Ramos (cell line): ENCODE measurements at regions not wholly inside any gene's neighbourhood (a gene's known extent, or its start where the extent isn't known, plus 50 kb on each side); places are given as distances from the start of the nearest gene placed in this dataset.
"Not testable (repeated sequence)": the region's sequence is repeated elsewhere in the genome, so short reads cannot be mapped to it uniquely, and the experiment has no call there.

ENCODE experiments used
- in situ Hi-C: fragments of 300-500 bp; cut with MboI; formaldehyde crosslinking; loops from one replicate; pipeline ENCODE4 v1.14.3; 2022; ENCODE audit warnings: low sequenced_read_pairs; ENCODE audit not compliant: unreplicated experiment

DNA sequence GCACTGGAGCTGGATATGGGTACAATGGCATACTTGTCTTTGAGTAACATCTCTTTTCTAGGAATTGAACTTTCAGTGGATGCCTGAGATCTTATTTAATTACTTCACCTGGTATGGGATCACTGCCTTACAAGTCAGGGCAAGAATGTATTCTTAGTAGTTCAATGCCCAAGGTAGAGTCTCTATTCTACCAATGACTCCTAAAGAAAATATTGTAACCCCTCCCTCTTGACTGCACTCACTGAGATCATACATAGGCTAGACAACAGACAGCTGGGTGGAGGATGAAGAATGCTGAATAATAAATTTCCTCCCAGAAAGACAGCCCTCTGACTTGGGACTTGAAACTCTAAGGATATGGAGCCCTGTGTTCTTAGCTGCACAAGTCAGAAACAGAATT lies 1216.3 kb upstream of the ACO1 start:
- in situ Hi-C loops: no loop called here

- in situ Hi-C loops: no loop called here
Measured at GRCh38 chr9:31174681-31175080, 1209.8 kb upstream of the ACO1 start.

DNA sequence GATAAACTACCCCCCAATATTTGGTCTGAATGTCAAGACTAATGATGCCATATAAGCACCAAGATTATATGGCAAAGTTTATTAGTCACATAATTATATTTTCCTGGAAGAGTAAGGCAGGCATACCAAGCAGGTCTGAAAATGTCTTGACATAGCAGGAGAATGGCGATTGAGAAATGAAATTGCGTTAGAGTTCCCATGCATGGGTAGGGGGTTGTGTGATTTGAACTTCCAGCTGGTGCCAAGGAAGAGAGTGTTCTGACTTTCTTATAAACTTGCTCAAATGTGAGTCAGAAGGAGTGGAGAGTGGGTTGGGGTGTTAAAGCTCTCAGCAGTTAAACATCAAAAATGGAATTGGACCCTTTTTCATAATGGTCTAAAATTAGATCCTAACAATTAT lies 1200.6 kb upstream of the ACO1 start:
- in situ Hi-C loops: no loop called here

- in situ Hi-C loops: no loop called here
Measured at GRCh38 chr9:31185831-31186230, 1198.6 kb upstream of the ACO1 start.

- in situ Hi-C loops: no loop called here
Measured at GRCh38 chr9:31188496-31188895, 1195.9 kb upstream of the ACO1 start.

DNA sequence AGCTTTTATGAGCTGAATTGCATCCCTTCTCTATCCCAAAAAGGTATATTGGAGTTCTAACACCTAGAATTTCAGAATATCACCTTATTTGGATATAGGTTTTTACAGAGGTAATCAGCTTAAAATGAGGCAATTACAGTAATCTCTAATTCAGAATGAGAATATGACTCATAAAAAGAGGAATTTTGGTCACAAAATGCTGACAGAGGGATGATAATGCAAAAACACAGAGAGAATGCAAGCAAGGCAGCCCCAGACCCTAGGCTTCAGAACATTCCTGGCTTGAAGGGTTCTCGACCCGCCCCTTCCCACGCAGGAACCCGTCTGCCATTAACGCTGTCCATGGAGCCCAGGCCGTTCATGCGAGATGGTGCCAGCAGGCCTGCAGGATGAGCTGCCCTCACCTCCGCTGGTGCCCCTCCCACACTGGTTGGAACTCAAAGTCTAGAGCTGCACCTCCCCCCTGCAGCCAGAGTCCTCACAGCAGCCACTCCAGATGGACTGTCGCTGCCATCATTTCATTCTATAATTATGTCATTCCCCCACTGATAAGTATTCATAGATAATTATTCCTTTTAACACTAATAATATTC lies 1173.4 kb upstream of the ACO1 start:
- in situ Hi-C loops: no loop called here

DNA sequence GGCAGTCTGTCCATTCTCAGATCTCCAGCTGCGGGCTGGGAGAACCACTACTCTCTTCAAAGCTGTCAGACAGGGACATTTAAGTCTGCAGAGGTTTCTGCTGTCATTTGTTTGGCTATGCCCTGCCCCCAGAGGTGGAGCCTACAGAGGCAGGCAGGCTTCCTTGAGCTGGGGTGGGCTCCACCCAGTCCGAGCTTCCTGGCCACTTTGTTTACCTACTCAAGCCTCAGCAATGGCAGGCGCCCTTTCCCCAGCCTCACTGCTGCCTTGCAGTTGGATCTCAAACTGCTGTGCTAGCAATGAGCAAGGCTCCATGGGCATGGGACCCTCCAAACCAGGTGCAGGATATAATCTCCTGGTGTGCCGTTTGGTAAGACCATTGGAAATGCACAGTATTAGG lies 1154.5 kb upstream of the ACO1 start:
- in situ Hi-C loops: not testable (repeated sequence)

DNA sequence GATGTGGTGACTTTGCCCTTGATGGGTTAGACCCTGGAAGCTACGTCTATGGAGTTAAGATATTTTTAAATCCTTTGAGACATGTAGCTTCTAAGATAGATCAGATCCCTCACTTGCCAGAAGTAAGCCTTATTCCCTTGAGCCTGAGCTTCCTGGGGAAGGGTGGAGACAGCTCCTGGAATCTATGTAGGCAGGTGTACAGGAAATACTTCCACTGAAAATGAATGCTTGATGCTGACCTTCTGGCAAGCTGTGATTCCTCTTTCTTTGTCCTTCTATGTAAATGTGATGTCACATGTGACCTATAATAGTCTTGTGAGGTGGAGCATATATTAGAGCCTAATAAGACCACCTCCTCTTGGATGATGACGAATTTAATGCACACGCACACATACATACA lies 1152.0 kb upstream of the ACO1 start:
- in situ Hi-C loops: no loop called here

DNA sequence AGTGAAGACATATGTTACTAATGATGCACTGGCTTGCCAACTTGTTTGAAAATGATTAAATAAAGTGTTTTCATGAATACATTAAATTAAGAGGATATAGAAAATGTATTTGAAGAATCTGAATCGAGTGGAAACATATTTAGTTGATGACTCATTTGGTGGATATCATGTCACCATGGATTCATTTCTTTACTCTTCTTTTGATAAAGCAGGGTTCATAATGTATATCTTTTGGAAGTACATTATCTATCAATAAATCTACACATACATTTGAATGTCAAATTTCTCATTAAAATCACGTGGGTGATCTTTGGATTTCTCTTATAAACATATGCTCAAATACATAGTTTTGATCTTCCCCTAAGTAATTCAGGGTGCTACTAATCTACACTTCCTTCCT lies 1148.1 kb upstream of the ACO1 start:
- in situ Hi-C loops: no loop called here

GRCh38 chr9:31243386-31243785 lies 1141.1 kb upstream of the ACO1 start:
- in situ Hi-C loops: no loop called here

DNA sequence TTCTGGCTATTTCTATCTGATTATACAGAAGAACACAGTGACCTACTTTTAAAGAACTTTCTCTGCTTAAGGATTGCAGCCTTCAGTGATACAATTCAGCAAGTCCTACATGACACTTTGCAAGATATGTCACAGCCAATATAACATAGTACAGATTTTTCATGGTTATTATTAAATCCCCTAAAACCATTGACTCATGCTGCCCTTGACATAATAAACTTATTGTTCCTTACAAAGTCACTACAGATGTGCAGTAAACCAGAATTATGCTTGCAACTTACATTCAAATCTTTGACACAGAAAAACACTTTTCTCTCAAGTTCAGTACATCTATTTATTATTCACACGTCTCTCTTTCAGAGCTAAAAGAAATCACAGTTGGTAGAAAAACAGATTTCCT lies 1136.3 kb upstream of the ACO1 start:
- in situ Hi-C loops: no loop called here

- in situ Hi-C loops: no loop called here
Measured at GRCh38 chr9:31251386-31251785, 1133.1 kb upstream of the ACO1 start.

DNA sequence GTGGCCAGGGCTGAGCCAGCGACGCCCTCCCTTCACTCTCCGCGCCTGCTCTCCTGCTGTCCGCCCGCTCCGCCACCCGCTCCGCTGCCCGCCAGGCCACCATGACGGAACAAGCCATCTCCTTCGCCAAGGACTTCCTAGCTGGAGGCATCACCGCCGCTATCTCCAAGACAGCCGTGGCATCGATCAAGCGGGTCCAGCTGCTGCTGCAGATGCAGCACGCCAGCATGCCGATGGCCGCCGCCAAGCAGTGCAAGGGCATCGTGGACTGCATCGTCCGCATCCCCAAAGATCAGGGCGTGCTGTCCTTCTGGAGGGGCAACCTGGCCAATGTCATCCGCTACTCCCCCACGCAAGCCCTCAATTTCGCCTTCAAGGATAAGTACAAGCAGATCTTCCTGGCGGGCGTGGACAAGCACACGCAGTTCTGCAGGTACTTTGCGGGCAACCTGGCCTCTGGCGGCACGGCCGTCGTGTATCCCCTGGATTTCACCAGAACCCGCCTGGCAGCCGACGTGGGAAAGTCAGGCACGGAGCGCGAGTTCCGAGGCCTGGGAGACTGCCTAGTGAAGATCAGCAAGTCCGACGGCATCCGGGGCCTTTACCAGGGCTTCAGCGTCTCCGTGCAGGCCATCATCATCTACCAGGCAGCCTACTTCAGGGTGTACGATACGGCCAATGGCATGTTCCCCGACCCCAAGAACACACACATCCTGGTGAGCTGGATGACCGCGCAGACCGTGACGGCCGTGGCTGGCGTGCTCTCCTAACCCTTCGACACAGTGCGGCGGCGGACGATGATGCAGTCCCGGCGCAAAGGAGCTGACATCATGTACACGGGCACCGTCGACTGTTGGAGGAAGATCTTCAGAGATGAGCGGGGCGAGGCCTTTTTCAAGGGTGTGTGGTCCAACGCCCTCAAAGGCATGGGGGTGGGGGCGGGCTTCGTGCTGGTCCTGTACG lies 1130.4 kb upstream of the ACO1 start:
- in situ Hi-C loops: no loop called here

DNA sequence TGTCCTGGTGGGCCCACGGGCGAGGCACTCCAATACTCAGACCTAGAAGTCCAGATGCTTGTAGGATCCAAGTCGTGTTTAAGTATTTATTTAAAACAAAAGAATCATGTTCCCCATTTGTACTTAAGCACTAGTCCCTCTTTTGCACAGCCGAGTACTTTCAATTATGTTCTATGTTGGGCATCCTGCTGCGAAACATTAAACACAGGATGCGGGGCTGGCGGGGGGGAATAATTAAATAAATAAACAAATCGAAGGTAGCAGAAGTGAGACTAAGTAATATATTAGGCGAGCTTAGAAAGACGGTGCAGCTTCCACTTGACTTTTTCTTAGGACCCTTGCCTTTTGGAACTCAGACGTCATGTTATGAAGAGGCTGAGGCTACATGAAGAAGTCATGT lies 1129.2 kb upstream of the ACO1 start:
- in situ Hi-C loops: no loop called here

GRCh38 chr9:31259824-31260223 lies 1124.6 kb upstream of the ACO1 start:
- in situ Hi-C loops: no loop called here

GRCh38 chr9:31272456-31273295 lies 1111.8 kb upstream of the ACO1 start:
- in situ Hi-C loops: no loop called here

GRCh38 chr9:31275419-31275818 lies 1109.0 kb upstream of the ACO1 start:
- in situ Hi-C loops: no loop called here

DNA sequence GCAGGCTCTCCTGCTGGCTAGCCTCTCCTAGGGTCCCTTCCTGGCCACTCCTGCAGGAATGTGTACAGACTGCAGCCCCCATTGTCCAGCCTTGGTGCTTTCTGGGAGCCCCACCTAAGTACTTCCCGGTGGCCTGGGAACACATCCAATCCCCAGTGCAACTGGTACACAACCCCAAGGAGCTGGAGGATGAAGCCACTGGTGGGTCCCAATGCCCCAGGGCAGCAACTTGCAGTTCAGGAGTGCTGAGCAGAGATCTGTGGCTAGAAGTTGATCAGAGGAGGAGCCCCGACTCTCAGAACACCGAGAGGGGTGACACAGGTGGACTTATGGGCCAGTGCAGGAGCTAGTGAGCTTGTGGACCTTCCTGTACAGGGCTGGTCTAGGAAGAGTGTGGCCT lies 1093.7 kb upstream of the ACO1 start:
- in situ Hi-C loops: no loop called here

DNA sequence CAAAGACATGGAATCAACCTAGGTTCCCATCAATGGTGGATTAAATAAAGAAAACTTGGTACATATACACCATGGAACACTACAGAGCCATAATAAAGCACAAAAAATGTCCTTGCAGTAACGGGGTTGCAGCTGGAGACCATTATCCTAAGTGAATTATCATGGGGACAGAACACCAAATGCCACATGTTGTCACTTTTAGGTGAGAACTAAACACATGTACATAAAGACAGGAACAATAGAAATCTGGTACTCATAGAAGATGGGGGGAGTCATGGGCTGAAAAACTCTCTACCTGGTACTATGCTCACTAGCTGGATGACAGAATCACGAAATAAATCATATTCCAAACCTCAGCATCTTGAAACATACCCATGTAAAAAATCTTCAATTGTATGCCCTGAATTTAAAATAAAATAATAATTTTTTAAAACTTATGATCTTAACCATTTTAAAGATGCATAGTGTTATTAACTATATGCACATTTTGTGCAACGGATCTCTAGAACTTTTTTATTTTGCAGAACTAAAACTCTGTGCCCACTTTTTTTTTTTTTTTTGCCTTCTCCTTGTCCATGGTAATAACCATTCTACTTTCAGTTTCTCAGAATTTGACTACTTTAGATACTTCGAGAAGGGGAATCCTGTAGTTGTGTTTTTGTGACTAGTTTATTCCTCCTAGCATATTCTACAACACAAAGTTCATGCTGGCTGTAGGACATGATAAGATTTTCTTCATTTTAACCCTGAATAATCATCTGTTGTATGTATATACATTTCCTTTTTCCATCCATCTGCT lies 1081.6 kb upstream of the ACO1 start:
- in situ Hi-C loops: no loop called here

GRCh38 chr9:31304576-31304975 lies 1079.9 kb upstream of the ACO1 start:
- in situ Hi-C loops: no loop called here
